WI38 (cell line): ENCODE measurements at regions not wholly inside any gene's neighbourhood (a gene's known extent, or its start where the extent isn't known, plus 50 kb on each side); places are given as distances from the start of the nearest gene placed in this dataset.

Experiments
- H3K4me3 ChIP-seq: 2 replicates; pipeline ENCODE4 v1.5.1; 2011; ENCODE audit warnings: low read depth, mild to moderate bottlenecking, control low read depth, low read length
- CTCF ChIP-seq: IDR thresholded peaks from 2 replicates; pipeline ENCODE4 v1.5.1; 2012; ENCODE audit warnings: low read depth, mild to moderate bottlenecking, control low read depth, low read length

- H3K4me3 ChIP-seq: no peak overlapping the region
- TF ChIP-seq CTCF: no peak
Observed at GRCh38 chr1:114260805-114261484, 107.3 kb upstream of the SYT6 start.

GRCh38 chr1:114259511-114260160, 106.0 kb upstream of the SYT6 start:
- no peak overlapping the region for H3K4me3 ChIP-seq
- no peak for TF ChIP-seq CTCF

- H3K4me3 ChIP-seq: no peak overlapping the region
- TF ChIP-seq CTCF: no peak
Observed at GRCh38 chr1:114258633-114259032, 105.0 kb upstream of the SYT6 start.

GRCh38 chr1:114258074-114258473, 104.4 kb upstream of the SYT6 start:
- no peak for TF ChIP-seq CTCF
- H3K4me3 ChIP-seq: no peak overlapping the region

- H3K4me3 ChIP-seq: no peak overlapping the region
- no peak for TF ChIP-seq CTCF
Observed at GRCh38 chr1:114257554-114257953, 103.9 kb upstream of the SYT6 start.

GRCh38 chr1:114253900-114254299, 100.2 kb upstream of the SYT6 start:
- TF ChIP-seq CTCF: no peak
- H3K4me3 ChIP-seq: no peak overlapping the region

- no peak overlapping the region for H3K4me3 ChIP-seq
- no peak for TF ChIP-seq CTCF
Observed at GRCh38 chr1:114251573-114251939, 97.9 kb upstream of the SYT6 start.
